Right lung (tissue), 2 donors: ENCODE measurements at regions not wholly inside any gene's neighbourhood (a gene's known extent, or its start where the extent isn't known, plus 50 kb on each side); places are given as distances from the start of the nearest gene placed in this dataset.
"Not testable (repeated sequence)": the region's sequence is repeated elsewhere in the genome, so short reads cannot be mapped to it uniquely, and the experiment has no call there.

Experiments used
- DNase-seq, 2 donors: peaks; one replicate each; pipeline ENCODE4 v3.0.0-alpha.2; 2013

- peak; percentile 50 to 73 for DNase-seq
These were observed 120.7 kb upstream of the ZFP64 start for GRCh38 chr20:52312132-52312729.

- DNase-seq, result no peak
These were observed 119.7 kb upstream of the ZFP64 start for GRCh38 chr20:52311209-52311794.

GRCh38 chr20:52309181-52309580, 117.6 kb upstream of the ZFP64 start:
- DNase-seq, result no peak

- no peak for DNase-seq
These were observed 114.9 kb upstream of the ZFP64 start for GRCh38 chr20:52306477-52306876.

- no peak for DNase-seq
These were observed 114.3 kb upstream of the ZFP64 start for GRCh38 chr20:52305858-52306257.

GRCh38 chr20:52305024-52305645, 113.6 kb upstream of the ZFP64 start:
- no peak for DNase-seq

GRCh38 chr20:52303281-52303950, 111.8 kb upstream of the ZFP64 start:
- DNase-seq, result no peak

GRCh38 chr20:52302736-52303135, 111.2 kb upstream of the ZFP64 start:
- no peak for DNase-seq

- DNase-seq, result not testable (repeated sequence)
These were observed 110.5 kb upstream of the ZFP64 start for GRCh38 chr20:52302051-52302450.

GRCh38 chr20:52295556-52295955, 104.0 kb upstream of the ZFP64 start:
- no peak for DNase-seq

- no peak for DNase-seq
These were observed 102.6 kb upstream of the ZFP64 start for GRCh38 chr20:52294106-52294628.

- DNase-seq, result no peak
These were observed 99.5 kb upstream of the ZFP64 start for GRCh38 chr20:52291109-52291508.

- DNase-seq, result no peak
These were observed 99.0 kb upstream of the ZFP64 start for GRCh38 chr20:52290569-52290968.

- no peak for DNase-seq
These were observed 98.5 kb upstream of the ZFP64 start for GRCh38 chr20:52289956-52290565.

GRCh38 chr20:52280407-52280806, 88.8 kb upstream of the ZFP64 start:
- no peak for DNase-seq

- no peak for DNase-seq
These were observed 88.1 kb upstream of the ZFP64 start for GRCh38 chr20:52279706-52280105.

- DNase-seq, result peak; percentile 75
These were observed 83.7 kb upstream of the ZFP64 start for GRCh38 chr20:52275181-52275691.

- no peak for DNase-seq
These were observed 79.1 kb upstream of the ZFP64 start for GRCh38 chr20:52270696-52271095.

- DNase-seq, result no peak
These were observed 78.5 kb upstream of the ZFP64 start for GRCh38 chr20:52270001-52270606.

- peak; percentile 72 to 77 for DNase-seq
These were observed 77.7 kb upstream of the ZFP64 start for GRCh38 chr20:52269321-52269720.

GRCh38 chr20:52268184-52268749, 76.7 kb upstream of the ZFP64 start:
- peak in 1 of 2 donors; percentile 59 for DNase-seq
